ENCODE measurements at regions not wholly inside any gene's neighbourhood (a gene's known extent, or its start where the extent isn't known, plus 50 kb on each side); places are given as distances from the start of the nearest gene placed in this dataset.
A peak's percentile ranks its signal among the peaks of the same experiment; 100 is the strongest.

- H3K27ac Mint-ChIP-seq, result no peak overlapping the region
- no peaks in the 10 kb centered on the region for H3K4me1 Mint-ChIP-seq
- H3K27me3 Mint-ChIP-seq (ENCODE audit: low read depth, poor library complexity), result no peaks in the 10 kb centered on the region
- no peaks in the 10 kb centered on the region for H3K9me3 Mint-ChIP-seq
- no peaks in the 10 kb centered on the region for H3K36me3 Mint-ChIP-seq (ENCODE audit: low read depth)
- no peak for TF ChIP-seq CTCF (IDR thresholded peaks at IDR 0.05)
- H3K4me3 Mint-ChIP-seq, result no peak overlapping the region
- DNase-seq, result no peak
These were observed 294.6 kb upstream of the ZSWIM2 start for GRCh38 chr2:187143537-187143936.

GRCh38 chr2:187139469-187139868 is 290.5 kb upstream of the ZSWIM2 start:
- H3K9me3 Mint-ChIP-seq, result no peaks in the 10 kb centered on the region
- no peak overlapping the region for H3K4me3 Mint-ChIP-seq
- H3K27me3 Mint-ChIP-seq (ENCODE audit: low read depth, poor library complexity), result no peaks in the 10 kb centered on the region
- H3K27ac Mint-ChIP-seq, result no peak overlapping the region
- no peak for DNase-seq
- no peaks in the 10 kb centered on the region for H3K4me1 Mint-ChIP-seq
- H3K36me3 Mint-ChIP-seq (ENCODE audit: low read depth), result no peaks in the 10 kb centered on the region
- no peak for TF ChIP-seq CTCF (IDR thresholded peaks at IDR 0.05)

- TF ChIP-seq CTCF (IDR thresholded peaks at IDR 0.05), result peak; percentile 36
- Mint-ChIP-seq H3K36me3 (ENCODE audit: low read depth) (no peaks in the 10 kb centered on the region), H3K4me1 (no peaks in the 10 kb centered on the region), H3K9me3 (no peaks in the 10 kb centered on the region), H3K27me3 (ENCODE audit: low read depth, poor library complexity) (no peaks in the 10 kb centered on the region), H3K4me3 (no peak overlapping the region), H3K27ac (no peak overlapping the region)
- DNase-seq, result peak; percentile 23
These were observed 289.3 kb upstream of the ZSWIM2 start for GRCh38 chr2:187138265-187138664.

DNA sequence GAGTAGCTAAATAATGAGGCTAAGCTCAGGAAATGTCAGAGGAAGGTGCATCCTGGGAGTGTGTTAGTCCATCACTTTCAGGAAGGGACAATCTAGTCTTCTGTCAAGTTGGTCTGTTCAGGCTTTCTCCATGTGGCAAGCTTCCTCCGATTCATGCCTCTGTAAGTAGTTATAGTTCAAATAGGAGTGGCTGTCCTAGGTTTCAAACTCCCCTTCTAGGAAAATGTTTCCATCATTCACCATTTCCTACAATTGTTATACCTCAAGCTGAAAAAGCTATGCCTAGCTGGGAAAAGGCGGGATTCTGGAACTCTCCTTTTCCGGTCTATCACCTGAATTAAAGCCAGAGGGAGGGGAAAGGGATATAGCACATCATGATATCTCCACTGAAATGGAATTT is 287.7 kb upstream of the ZSWIM2 start:
- TF ChIP-seq CTCF (IDR thresholded peaks at IDR 0.05), result no peak
- H3K4me3 Mint-ChIP-seq, result no peak overlapping the region
- no peaks in the 10 kb centered on the region for H3K9me3 Mint-ChIP-seq
- no peaks in the 10 kb centered on the region for H3K27me3 Mint-ChIP-seq (ENCODE audit: low read depth, poor library complexity)
- H3K27ac Mint-ChIP-seq, result no peak overlapping the region
- DNase-seq, result no peak
- no peaks in the 10 kb centered on the region for H3K4me1 Mint-ChIP-seq
- H3K36me3 Mint-ChIP-seq (ENCODE audit: low read depth), result no peaks in the 10 kb centered on the region

DNA sequence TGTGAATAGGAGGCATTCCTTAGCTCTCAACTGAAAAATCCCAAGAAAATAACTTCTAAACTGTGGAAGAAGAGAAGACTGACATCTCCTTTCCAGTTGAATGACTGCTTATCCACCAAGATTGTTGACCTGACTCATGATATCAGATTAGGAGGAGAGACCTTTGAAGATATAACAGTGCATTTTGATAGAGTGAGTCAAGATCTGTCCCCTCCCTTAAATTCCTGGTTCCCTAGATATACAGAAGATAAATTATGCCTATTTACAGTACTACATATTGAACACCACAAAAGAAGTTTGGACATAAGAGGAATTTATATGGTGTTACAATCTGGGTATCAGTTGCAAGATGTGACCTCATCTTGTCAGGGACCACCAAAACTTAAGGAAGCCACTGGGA is 285.3 kb upstream of the ZSWIM2 start:
- Mint-ChIP-seq H3K9me3 (no peaks in the 10 kb centered on the region), H3K27me3 (ENCODE audit: low read depth, poor library complexity) (no peaks in the 10 kb centered on the region), H3K27ac (no peak overlapping the region), H3K4me3 (no peak overlapping the region), H3K36me3 (ENCODE audit: low read depth) (no peaks in the 10 kb centered on the region), H3K4me1 (no peaks in the 10 kb centered on the region)
- TF ChIP-seq CTCF (IDR thresholded peaks at IDR 0.05), result no peak
- no peak for DNase-seq

DNA sequence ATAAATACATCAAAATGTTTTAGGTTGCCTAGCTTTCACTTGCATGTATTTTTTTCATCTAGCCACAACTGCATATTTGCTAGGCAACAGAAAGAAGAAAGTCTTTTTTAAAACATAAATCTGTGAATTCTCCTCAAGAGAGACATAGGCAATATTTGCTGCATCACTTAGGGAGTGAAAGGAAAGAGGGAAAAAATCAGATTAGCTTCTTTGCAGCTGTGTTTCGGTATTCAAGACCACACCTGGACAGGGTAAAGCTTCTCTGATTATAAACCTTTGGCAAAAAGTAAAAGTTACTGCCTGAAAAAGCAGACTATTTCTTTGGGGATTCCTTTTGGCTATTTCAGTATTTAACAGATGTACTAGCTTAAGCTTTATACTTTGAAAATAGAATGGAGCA is 280.9 kb upstream of the ZSWIM2 start:
- H3K27ac Mint-ChIP-seq, result no peak overlapping the region
- H3K4me1 Mint-ChIP-seq, result peaks cover 13% of the 10 kb centered on the region
- TF ChIP-seq CTCF (IDR thresholded peaks at IDR 0.05), result no peak
- H3K27me3 Mint-ChIP-seq (ENCODE audit: low read depth, poor library complexity), result peaks cover 3% of the 10 kb centered on the region
- H3K9me3 Mint-ChIP-seq, result no peaks in the 10 kb centered on the region
- H3K36me3 Mint-ChIP-seq (ENCODE audit: low read depth), result no peaks in the 10 kb centered on the region
- no peak overlapping the region for H3K4me3 Mint-ChIP-seq
- DNase-seq, result no peak

Data from nephron progenitor cell (in vitro differentiated cells).